ENCODE measurements at regions not wholly inside any gene's neighbourhood (a gene's known extent, or its start where the extent isn't known, plus 50 kb on each side); places are given as distances from the start of the nearest gene placed in this dataset.
"Not testable (repeated sequence)": the region's sequence is repeated elsewhere in the genome, so short reads cannot be mapped to it uniquely, and the experiment has no call there.

- H3K9me3 Mint-ChIP-seq (ENCODE audit: unreplicated experiment), result no peaks in the 10 kb centered on the region
- no peak for TF ChIP-seq CTCF (IDR thresholded peaks at IDR 0.05; ENCODE audit: unreplicated experiment)
- no peak for DNase-seq (ENCODE audit: unreplicated experiment)
- H3K4me1 Mint-ChIP-seq (ENCODE audit: insufficient read depth, unreplicated experiment), result no peaks in the 10 kb centered on the region
- ChIA-PET CTCF (interaction anchor here (0.6 kb wide), 1 partner anchor 20 kb away, joined by 3 read pairs; no protein-coding TSS in a partner anchor), POLR2A (no interaction called here)
- peaks cover 32% of the 10 kb centered on the region for H3K27me3 Mint-ChIP-seq (ENCODE audit: insufficient read depth, unreplicated experiment)
- intact Hi-C loops (cut with micrococcal nuclease), result no loop called here
- no TSS peak for BruUV-seq (replicated peaks)
- no peak overlapping the region for H3K4me3 Mint-ChIP-seq (ENCODE audit: unreplicated experiment)
- H3K36me3 Mint-ChIP-seq (ENCODE audit: insufficient read depth, unreplicated experiment), result peaks cover 6% of the 10 kb centered on the region
- no peak overlapping the region for H3K27ac Mint-ChIP-seq (ENCODE audit: low read depth, unreplicated experiment)
Measured at GRCh38 chr3:53426918-53427317, 67.5 kb upstream of the CACNA1D start.

- BruUV-seq (replicated peaks), result no TSS peak
- Mint-ChIP-seq H3K4me3 (ENCODE audit: unreplicated experiment) (no peak overlapping the region), H3K27ac (ENCODE audit: low read depth, unreplicated experiment) (no peak overlapping the region), H3K9me3 (ENCODE audit: unreplicated experiment) (no peaks in the 10 kb centered on the region), H3K36me3 (ENCODE audit: insufficient read depth, unreplicated experiment) (no peaks in the 10 kb centered on the region), H3K4me1 (ENCODE audit: insufficient read depth, unreplicated experiment) (no peaks in the 10 kb centered on the region), H3K27me3 (ENCODE audit: insufficient read depth, unreplicated experiment) (peaks cover 35% of the 10 kb centered on the region)
- no peak for DNase-seq (ENCODE audit: unreplicated experiment)
- TF ChIP-seq CTCF (IDR thresholded peaks at IDR 0.05; ENCODE audit: unreplicated experiment), result no peak
- intact Hi-C loops (cut with micrococcal nuclease), result no loop called here
- CTCF ChIA-PET, result no interaction called here
- POLR2A ChIA-PET, result interaction anchor here (0.7 kb wide), 1 partner anchor 89 kb away, joined by 3 read pairs; no protein-coding TSS in a partner anchor
Measured at GRCh38 chr3:53436828-53437227, 57.6 kb upstream of the CACNA1D start.

GRCh38 chr3:53442863-53443262, 51.5 kb upstream of the CACNA1D start:
- BruUV-seq (replicated peaks); DNase-seq (ENCODE audit: unreplicated experiment); H3K36me3 Mint-ChIP-seq (ENCODE audit: insufficient read depth, unreplicated experiment); POLR2A ChIA-PET; intact Hi-C loops (cut with micrococcal nuclease); H3K27ac Mint-ChIP-seq (ENCODE audit: low read depth, unreplicated experiment); H3K4me1 Mint-ChIP-seq (ENCODE audit: insufficient read depth, unreplicated experiment); H3K4me3 Mint-ChIP-seq (ENCODE audit: unreplicated experiment); CTCF ChIA-PET; H3K9me3 Mint-ChIP-seq (ENCODE audit: unreplicated experiment): not testable (repeated sequence)
- peaks cover 58% of the 10 kb centered on the region for H3K27me3 Mint-ChIP-seq (ENCODE audit: insufficient read depth, unreplicated experiment)
